ENCODE measurements at regions not wholly inside any gene's neighbourhood (a gene's known extent, or its start where the extent isn't known, plus 50 kb on each side); places are given as distances from the start of the nearest gene placed in this dataset.
"Not testable (repeated sequence)": the region's sequence is repeated elsewhere in the genome, so short reads cannot be mapped to it uniquely, and the experiment has no call there.

DNA sequence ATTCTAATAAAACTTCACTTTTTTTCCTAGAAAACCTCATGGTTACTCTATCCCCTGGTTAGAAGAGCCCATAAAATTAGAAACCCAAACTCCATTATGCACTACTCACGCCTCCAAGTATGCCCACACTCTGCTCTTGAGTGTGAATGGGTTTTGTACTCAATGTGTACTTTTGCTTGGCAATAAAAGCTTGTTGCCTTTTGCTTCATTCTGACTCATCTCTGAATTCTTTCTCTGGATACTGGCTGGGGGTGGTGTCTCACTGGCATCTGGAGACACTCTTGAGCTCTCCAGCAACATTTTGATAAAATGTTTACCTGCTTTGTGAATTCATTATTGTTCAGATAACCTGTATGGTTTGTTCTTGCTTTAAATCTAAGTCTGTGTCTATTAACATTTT, 963.3 kb downstream of the TRAM1L1 start:
- DNase-seq (ENCODE audit: low read depth), result peak; percentile 58

DNA sequence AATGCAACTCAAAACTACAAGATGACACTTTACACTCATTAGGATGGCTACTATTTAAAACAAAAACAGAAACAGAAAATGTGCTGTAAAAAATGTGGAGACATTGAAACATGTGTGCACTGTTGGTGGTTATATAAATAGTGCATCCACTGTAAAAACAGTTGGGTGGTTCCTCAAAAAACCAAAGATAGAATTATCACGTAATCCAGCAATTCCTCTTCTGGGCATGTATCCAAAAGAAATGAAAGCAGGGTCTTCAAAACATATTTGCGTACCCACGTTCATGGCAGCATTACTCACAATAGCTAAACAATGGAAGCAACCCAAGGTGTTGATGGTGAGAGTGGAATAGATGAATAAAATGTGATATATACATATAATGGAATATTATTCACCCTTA, 967.2 kb downstream of the TRAM1L1 start:
- no peak for DNase-seq (ENCODE audit: low read depth)

DNA sequence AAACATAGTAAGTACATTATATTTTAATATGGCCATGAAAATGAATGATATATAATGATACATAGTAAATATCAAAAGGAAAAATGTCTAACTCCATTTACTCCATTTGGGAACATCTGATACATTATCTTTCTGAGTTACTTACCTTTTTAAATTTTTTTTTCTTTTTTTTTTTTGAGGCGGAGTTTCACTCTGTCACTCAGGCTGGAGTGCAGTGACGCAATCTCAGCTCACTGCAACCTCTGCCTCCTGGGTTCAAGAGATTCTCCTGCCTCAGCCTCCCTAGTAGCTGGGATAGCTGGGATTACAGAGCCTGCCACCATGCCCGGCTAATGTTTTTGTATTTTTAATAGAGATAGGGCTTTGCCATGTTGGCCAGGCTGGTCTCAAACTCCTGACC, 972.5 kb downstream of the TRAM1L1 start:
- DNase-seq (ENCODE audit: low read depth), result not testable (repeated sequence)

DNA sequence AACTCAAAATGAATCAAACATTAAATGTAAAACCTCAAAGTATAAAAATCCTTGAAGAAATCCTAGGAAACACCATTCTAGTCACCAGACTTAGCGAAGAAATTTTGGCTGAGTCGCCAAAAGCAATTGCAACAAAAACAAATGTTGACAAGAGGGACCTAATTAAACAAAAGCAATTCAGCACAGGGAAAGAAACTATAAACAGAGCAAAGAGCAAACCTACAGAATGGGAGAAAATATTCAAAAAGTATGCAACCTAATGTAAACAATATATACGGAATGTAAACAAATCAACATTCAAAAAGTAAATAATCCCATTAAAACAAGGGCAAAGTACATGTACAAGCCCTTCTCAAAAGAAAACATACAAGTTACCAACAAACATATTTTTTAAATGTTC, 974.7 kb downstream of the TRAM1L1 start:
- no peak for DNase-seq (ENCODE audit: low read depth)

DNA sequence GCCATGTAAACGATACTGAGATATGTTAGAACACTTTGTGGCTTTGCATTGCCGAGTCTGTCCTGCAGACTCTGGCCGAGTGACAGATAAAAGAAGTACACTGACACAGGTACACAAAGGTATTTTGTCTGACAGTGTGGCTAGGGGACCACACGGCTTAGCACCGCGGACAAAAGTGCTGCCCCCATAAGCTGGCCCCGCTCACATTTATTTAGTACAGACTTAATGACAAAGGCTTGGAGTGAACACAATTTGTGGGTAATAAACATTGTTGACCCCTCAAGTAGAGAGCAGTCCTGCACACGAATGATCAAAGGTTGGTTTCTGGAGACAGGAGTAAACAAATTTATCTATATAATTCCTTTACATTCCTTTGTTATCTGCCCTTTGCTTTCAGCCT, 976.8 kb downstream of the TRAM1L1 start:
- DNase-seq (ENCODE audit: low read depth), result no peak

DNA sequence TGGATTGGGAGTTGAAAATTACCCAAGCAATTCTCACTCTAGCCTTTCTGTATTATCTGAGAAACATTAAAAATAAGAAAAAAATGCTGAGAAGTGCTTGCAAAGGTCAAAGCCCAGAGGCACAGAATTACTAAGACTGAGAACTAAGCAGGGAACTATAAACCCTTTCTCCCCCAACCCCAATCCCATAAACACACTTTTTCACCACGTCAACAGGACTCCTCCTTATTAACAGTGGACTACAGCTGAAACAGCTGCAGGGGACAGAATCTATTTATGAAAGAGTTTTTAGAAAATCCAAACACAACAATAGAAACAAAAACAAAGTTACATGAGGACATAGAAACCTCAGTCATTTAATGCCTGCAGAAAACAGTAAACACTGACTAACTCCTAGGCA, 984.1 kb downstream of the TRAM1L1 start:
- DNase-seq (ENCODE audit: low read depth), result no peak

GRCh38 chr4:116099596-116099995, 985.8 kb downstream of the TRAM1L1 start:
- DNase-seq (ENCODE audit: low read depth), result peak; percentile 61

DNA sequence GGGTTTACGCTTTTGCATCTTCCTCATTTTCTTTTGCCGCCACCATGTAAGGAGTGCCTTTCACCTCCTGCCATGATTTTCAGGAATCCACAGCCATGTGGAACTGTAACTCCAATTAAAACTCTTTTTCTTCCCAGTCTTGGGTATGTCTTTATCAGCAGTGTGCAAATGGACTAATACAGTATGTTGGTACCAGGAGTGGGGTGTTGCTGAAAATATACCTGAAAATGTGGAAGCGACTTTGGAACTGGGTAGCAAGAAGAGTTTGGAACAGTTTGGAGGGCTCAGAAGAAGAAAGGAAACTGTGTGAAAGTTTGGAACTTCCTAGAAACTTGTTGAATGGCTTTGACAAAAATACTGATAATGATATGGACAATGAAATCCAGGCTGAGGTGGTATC, 983.9 kb upstream of the NDST4 start:
- not testable (repeated sequence) for DNase-seq (ENCODE audit: low read depth)

DNA sequence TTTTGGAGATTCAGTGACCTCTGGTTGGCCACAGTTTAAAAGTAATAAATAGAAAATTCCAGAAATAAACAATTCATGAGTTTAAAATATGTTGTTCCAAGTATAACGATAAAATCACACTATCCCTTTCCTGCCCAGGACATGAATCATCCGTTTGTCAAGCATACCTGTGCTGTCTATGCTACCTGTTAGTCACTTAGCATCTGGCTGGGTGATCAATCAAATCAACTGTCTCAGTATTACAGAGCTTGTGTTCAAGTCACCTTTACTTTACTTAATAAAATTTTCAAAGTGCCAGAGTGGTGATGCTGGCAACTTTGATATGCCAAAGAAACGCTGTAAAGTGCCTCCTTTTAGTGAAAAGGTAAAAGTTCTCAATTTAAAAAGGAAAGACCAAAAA, 979.5 kb upstream of the NDST4 start:
- DNase-seq (ENCODE audit: low read depth), result no peak

GRCh38 chr4:116088771-116089170, 975.4 kb upstream of the NDST4 start:
- no peak for DNase-seq (ENCODE audit: low read depth)

- no peak for DNase-seq (ENCODE audit: low read depth)
Observed at GRCh38 chr4:116082808-116083366, 969.5 kb upstream of the NDST4 start.

DNA sequence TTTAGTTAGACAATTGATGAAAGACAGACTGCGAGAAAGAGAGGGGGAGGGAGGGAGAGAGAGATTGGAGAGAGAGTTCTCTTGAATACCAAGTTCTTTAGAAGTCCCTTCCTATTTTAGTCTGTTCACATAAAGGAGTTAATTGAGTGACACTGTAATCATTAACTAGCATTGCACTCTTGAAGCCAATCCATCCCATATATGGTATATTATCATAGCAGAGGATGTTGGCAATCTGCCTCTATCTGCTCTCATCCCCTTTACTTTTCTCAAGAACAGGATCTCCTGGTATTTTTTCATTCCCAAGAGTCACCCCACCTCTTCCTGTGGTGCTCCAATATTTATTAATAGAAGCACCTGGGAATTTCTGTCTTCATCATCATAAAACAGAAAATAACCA, 959.6 kb upstream of the NDST4 start:
- no peak for DNase-seq (ENCODE audit: low read depth)

DNA sequence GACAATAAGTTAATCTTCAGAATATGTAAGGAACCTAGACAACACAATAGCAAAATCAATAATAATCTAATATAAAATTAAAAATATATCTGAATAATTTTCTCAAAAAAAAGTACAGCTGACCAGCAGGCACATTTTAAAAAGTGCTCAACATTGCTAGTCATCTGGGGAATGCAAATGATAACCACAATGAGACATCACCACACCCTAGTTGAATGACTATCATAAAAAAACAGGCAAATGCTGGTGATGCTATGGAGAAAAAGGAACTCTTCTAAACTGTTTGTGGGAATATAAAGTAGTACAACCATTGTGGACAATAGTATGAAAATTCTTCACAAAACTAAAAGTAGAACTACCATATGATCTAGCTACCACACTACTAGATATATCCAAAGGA, 956.9 kb upstream of the NDST4 start:
- DNase-seq (ENCODE audit: low read depth), result peak; percentile 59

DNA sequence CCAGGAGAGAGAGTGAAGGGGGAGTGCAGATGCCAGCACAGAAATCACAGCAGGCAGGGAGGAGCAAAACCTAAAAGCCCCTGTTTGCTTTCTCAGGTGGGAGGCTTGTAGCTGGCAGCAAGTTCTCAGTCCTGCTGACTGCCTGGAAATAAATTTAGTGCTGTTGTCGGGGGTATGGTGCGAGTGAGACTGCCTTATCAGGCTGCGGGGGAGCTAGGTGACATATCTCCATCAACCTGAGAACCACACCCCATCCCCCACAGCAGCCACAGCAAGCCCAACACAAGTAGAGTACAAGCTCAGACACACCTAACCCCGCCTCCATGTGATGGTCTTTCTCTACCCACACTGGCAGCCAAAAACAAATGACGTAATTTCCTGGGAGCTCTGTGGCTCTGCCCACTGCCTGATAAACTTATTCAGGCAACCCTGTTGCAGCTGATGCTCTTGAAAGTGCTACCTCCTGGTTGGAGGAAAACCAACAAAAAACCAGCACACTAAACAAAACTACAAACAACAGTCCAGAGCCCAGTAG, 953.4 kb upstream of the NDST4 start:
- DNase-seq (ENCODE audit: low read depth), result peak; percentile 3

GRCh38 chr4:116064331-116064730, 950.9 kb upstream of the NDST4 start:
- DNase-seq (ENCODE audit: low read depth), result no peak

DNA sequence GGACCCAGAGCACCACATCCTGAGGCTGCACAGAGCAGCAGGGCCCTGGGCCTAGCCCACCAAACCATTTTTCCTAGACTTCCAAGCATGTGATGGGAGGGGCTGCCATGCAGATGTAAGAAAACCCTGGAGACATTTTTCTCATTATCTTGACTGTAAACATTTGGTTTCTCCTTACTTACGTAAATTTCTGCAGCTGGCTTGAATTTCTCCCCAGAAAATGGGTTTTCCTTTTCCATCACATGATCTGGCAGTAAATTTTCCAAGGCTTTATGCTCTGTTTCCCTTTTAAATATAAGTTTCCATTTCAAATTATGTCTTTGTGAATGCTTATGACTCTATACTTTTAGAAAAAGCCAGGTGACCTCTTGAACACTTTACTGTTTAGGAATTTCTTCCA, 945.9 kb upstream of the NDST4 start:
- DNase-seq (ENCODE audit: low read depth), result no peak

- DNase-seq (ENCODE audit: low read depth), result no peak
Observed at GRCh38 chr4:116058129-116058528, 944.7 kb upstream of the NDST4 start.

DNA sequence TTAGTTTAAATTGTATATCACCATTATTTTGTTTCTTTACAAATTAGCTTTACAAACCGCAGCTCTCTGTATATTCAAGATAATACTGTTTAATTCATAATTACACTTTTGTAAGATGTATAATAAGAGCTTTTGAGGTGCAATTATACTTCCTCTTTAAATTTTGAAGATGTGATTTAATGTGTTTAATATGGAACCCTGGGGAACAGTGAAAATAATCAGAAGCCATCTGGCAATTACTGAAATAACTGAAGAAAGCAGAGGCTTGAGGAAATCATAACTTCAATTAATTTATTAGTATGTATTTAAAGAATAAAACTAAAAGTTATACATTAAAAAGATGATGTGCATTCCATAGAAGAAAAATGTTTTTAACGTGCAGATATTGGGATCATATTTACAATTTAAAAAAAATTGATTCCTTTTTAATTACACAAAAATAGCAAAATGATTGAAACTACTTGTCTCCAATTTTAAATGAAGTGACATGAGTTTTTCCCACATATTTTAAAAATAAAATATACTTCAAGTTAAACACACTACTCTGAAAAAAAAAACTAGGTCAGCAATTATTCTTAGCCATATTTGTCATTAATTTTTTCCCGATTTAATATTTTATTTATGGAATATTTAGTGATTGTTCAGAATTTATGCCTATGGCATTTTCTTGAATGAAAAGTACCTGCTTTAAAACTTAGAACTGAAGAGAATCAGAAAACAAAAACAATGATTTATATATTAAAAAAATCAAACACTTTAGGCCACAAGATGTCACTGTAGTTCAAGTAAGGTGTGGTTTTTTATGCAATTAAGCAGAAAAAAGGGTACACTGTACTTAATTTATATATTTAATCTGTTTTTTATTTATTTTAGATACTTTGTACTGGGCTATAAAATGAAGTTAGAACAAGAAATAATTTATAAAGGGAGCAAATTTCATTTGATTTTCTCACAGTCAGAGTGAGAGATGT, 942.7 kb upstream of the NDST4 start:
- DNase-seq (ENCODE audit: low read depth), result peak; percentile 24

DNA sequence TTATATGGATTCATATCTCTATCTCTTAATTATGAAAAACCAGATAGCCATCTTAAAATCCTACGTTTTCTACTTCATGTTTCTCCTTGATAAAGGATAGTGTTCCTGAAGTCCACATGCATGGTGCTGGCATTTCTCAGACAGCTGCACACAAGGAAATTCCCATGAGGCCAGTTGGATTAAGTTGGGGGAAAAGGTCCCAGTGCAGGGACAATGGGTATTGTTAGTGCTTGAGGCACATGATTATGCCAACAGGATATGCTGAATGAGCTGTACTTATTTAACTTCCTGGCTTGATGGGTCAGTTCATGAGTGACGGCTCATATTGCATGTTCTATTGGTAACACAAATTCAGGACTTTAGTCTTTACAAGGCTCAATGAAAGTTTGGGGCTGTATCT, 913.9 kb upstream of the NDST4 start:
- DNase-seq (ENCODE audit: low read depth), result no peak

DNA sequence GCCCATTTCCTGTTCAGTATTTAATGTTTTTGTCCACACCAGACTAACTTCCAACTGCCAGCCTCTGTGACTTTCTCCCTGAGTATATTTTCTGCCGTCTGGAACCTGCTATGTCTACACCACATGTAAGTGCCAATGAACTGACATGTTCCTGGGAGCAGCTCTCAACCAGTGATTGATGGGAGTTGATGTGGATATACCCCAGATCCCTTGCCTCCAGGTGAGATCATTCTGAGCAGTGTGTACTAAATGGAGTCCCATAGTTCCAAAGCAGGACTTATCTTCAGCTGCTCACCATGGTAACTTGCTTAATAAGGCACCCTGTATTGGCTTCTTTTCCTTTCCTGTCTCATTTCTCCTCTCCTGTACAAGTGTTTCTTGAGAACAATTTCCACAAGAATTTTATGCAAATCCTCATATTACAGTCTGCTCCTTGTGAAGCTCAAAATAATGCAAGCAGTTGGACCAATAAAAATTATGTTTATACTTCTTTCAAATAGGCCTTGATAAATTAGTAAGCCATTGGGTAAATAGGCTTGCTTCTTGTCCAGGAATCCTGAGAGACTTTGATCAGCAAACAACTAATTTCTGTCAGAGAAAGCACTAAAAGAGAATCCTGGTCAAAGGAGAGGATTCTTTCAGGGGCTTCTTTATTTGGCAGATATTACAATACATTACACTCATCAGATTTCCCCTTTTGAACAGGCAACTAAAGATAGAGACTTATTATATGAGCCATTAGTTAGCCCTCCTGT, 911.7 kb upstream of the NDST4 start:
- no peak for DNase-seq (ENCODE audit: low read depth)

- no peak for DNase-seq (ENCODE audit: low read depth)
Observed at GRCh38 chr4:116023049-116023448, 909.6 kb upstream of the NDST4 start.

DNA sequence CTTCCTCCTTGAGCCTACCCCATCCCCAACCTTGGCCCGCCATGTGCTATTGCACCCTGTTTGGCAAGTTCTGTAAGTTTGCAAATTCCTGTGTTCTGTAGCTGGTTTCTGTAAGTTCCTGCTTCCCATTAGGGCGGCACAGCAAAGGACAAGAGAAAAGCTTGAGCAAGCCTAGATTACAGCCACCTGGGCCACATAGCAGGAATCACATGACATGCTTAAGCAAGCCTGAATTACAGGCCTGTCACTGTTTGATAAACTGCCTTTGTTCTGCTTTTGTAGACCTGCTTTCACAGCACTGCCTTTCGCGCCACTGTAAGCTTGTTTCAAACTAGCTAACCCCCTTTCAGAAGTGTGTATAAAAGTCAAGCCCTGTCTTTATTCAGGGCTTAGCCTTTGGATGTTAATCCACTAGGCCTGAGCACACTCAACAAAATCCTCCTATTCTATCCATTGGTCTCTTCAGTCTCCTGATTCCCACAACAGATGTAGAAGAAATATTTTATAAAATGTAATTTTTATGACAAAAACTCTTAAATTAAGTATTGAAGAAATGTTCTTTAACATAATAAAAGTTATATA, 906.8 kb upstream of the NDST4 start:
- DNase-seq (ENCODE audit: low read depth), result no peak
